ENCODE measurements at regions not wholly inside any gene's neighbourhood (a gene's known extent, or its start where the extent isn't known, plus 50 kb on each side); places are given as distances from the start of the nearest gene placed in this dataset.

GRCh38 chr6:71179249-71179885 lies 109.2 kb upstream of the OGFRL1 start:
- TF ChIP-seq CTCF (IDR thresholded peaks at IDR 0.05; ENCODE audit: low read length) (no peak), EZH2 (optimal IDR thresholded peaks at IDR 0.05; ENCODE audit: low read depth, low read length) (no peak)

Data from MM.1S (cell line).